H1 (cell line): ENCODE measurements at regions not wholly inside any gene's neighbourhood (a gene's known extent, or its start where the extent isn't known, plus 50 kb on each side); places are given as distances from the start of the nearest gene placed in this dataset.

Experiments
- CTCF ChIA-PET: fragments of 300-600 bp; sonication (Branson Sonifier 250); formaldehyde crosslinking; loops from one replicate; lab custom pipeline; 2021; ENCODE audit not compliant: partially characterized antibody; lab: Charles Lee
- POLR2A ChIA-PET: fragments of 300-600 bp; sonication (Branson Sonifier 250); formaldehyde crosslinking; loops from one replicate; lab custom pipeline; 2021; ENCODE audit warnings: inconsistent platforms; ENCODE audit not compliant: partially characterized antibody; lab: Charles Lee
- DNase-seq, 2 experiments: peaks; one replicate each; pipeline versions ENCODE4 v3.0.0 to v3.0.0-alpha.2; 2010 to 2022; ENCODE audit warnings: low spot score in 2 of 2, low read depth in 1 of 2, mixed read lengths in 1 of 2
- FAIRE-seq: peaks from 2 replicates; lab custom pipeline; 2011; peaks lifted over from hg19 to GRCh38; lab: Jason Lieb, UNC
- H2AFZ ChIP-seq: 2 replicates; pipeline ENCODE4 v1.8.1; 2012; ENCODE audit warnings: low read length, inconsistent platforms
- H2AK5ac ChIP-seq: 2 replicates; pipeline ENCODE4 v1.6.1; 2013; ENCODE audit warnings: low read depth, low read length
- H2BK120ac ChIP-seq: replicated peaks from 2 replicates; pipeline ENCODE3; 2013; ENCODE audit warnings: low read depth, low read length, inconsistent platforms
- H2BK12ac ChIP-seq: 2 replicates; pipeline ENCODE4 v1.6.1; 2013; ENCODE audit warnings: low read depth, low read length
- H2BK15ac ChIP-seq: 2 replicates; pipeline ENCODE4 v1.6.1; 2013; ENCODE audit warnings: low read length
- H2BK20ac ChIP-seq: 2 replicates; pipeline ENCODE4 v1.6.1; 2013; ENCODE audit warnings: low read length
- H2BK5ac ChIP-seq: 2 replicates; pipeline ENCODE4 v1.6.1; 2013; ENCODE audit warnings: low read depth, low read length
- H3K14ac ChIP-seq: 2 replicates; pipeline ENCODE4 v1.6.1; 2013; ENCODE audit warnings: inconsistent platforms; ENCODE audit not compliant: insufficient read length
- H3K18ac ChIP-seq: 2 replicates; pipeline ENCODE4 v1.6.1; 2013; ENCODE audit warnings: low read length; ENCODE audit errors: extremely low read depth
- H3K23ac ChIP-seq: 2 replicates; pipeline ENCODE4 v1.6.1; 2013; ENCODE audit warnings: inconsistent platforms; ENCODE audit not compliant: insufficient read length
- H3K23me2 ChIP-seq: 2 replicates; pipeline ENCODE4 v1.6.1; 2013; ENCODE audit warnings: low read depth, low read length
- H3K27ac ChIP-seq: 2 replicates; pipeline ENCODE4 v1.6.1; 2011; ENCODE audit warnings: low read depth, low read length, inconsistent platforms
- H3K27me3 ChIP-seq, 4 experiments: replicated peaks in 1 of 4; 1 replicate in 1 of 4; 2 replicates in 3 of 4; pipeline versions ENCODE4 v1.6.1 to v1.8.1; 2011 to 2013; ENCODE audit warnings: low read length in 3 of 4, mild to moderate bottlenecking in 3 of 4, inconsistent platforms in 2 of 4, mixed read lengths in 2 of 4, moderate library complexity in 1 of 4; ENCODE audit not compliant: control insufficient read depth in 3 of 4, insufficient read depth in 3 of 4; ENCODE audit errors: extremely low read depth in 1 of 4
- H3K36me3 ChIP-seq, 4 experiments: 2 replicates each; pipeline versions ENCODE4 v1.6.1 to v1.8.1; 2011 to 2013; ENCODE audit warnings: mild to moderate bottlenecking in 4 of 4, low read length in 3 of 4, moderate library complexity in 2 of 4, control low read depth in 1 of 4, inconsistent platforms in 1 of 4; ENCODE audit not compliant: insufficient read depth in 4 of 4, control insufficient read depth in 2 of 4
- H3K4ac ChIP-seq: replicated peaks from 2 replicates; pipeline ENCODE3; 2013; ENCODE audit warnings: low read length, low read depth, mixed read lengths, inconsistent platforms; ENCODE audit not compliant: insufficient read length
- H3K4me1 ChIP-seq, 4 experiments: replicated peaks in 1 of 4; 1 replicate in 1 of 4; 2 replicates in 3 of 4; pipeline versions ENCODE4 v1.6.1 to v1.8.1; 2011 to 2013; ENCODE audit warnings: low read length in 3 of 4, inconsistent platforms in 2 of 4, mixed read lengths in 1 of 4; ENCODE audit not compliant: insufficient read depth in 4 of 4, control insufficient read depth in 3 of 4
- H3K4me2 ChIP-seq, 2 experiments: 2 replicates each; pipeline versions ENCODE4 v1.6.1 to v1.8.1; 2011 to 2013; ENCODE audit warnings: low read depth in 2 of 2, low read length in 2 of 2, control low read depth in 1 of 2, inconsistent platforms in 1 of 2, mild to moderate bottlenecking in 1 of 2; ENCODE audit not compliant: insufficient read depth in 1 of 2
- H3K4me3 ChIP-seq, 4 experiments: fragments of 200-600, 300-600 bp in 1 of 4; sonication (generic), shearing (Covaris generic), sonication (Bioruptor Twin) in 1 of 4; 2 replicates each; pipeline versions ENCODE4 v1.5.1 to v1.8.1; 2011 to 2016; ENCODE audit warnings: low read length in 4 of 4, low read depth in 3 of 4, control low read depth in 2 of 4, inconsistent platforms in 2 of 4, mild to moderate bottlenecking in 2 of 4, mixed read lengths in 1 of 4, moderate library complexity in 1 of 4; ENCODE audit not compliant: insufficient read depth in 2 of 4; ENCODE audit errors: extremely low read depth in 1 of 4
- H3K56ac ChIP-seq: replicated peaks from 2 replicates; pipeline ENCODE3; 2013; ENCODE audit warnings: low read depth, mild to moderate bottlenecking, mixed read lengths, low read length, inconsistent platforms; ENCODE audit not compliant: insufficient read length
- H3K79me1 ChIP-seq: 2 replicates; pipeline ENCODE4 v1.6.1; 2013; ENCODE audit warnings: low read depth, low read length, control low read depth
- H3K79me2 ChIP-seq, 2 experiments: 2 replicates each; pipeline versions ENCODE4 v1.6.1 to v1.8.1; 2012 to 2013; ENCODE audit warnings: low read length in 2 of 2, mild to moderate bottlenecking in 2 of 2, inconsistent platforms in 1 of 2; ENCODE audit not compliant: insufficient read depth in 2 of 2, control insufficient read depth in 1 of 2
- H3K9ac ChIP-seq, 4 experiments: replicated peaks in 1 of 4; 1 replicate in 1 of 4; 2 replicates in 3 of 4; pipeline versions ENCODE4 v1.6.1 to v1.8.1; 2011 to 2013; ENCODE audit warnings: low read depth in 3 of 4, low read length in 3 of 4, control low read depth in 2 of 4, mild to moderate bottlenecking in 2 of 4, moderate library complexity in 2 of 4, inconsistent platforms in 1 of 4; ENCODE audit errors: extremely low read depth in 1 of 4
- H3K9me3 ChIP-seq, 2 experiments: 2 replicates each; pipeline versions ENCODE4 v1.6.1 to v1.8.1; 2012 to 2013; ENCODE audit warnings: mild to moderate bottlenecking in 2 of 2, moderate library complexity in 2 of 2, control low read depth in 1 of 2, inconsistent platforms in 1 of 2, low read depth in 1 of 2, low read length in 1 of 2, mixed read lengths in 1 of 2; ENCODE audit not compliant: insufficient read depth in 2 of 2
- H4K20me1 ChIP-seq, 2 experiments: replicated peaks in 1 of 2; 2 replicates each; pipeline versions ENCODE3 to v1.8.1; 2011 to 2013; ENCODE audit warnings: inconsistent platforms in 2 of 2, low read length in 2 of 2, mild to moderate bottlenecking in 1 of 2; ENCODE audit not compliant: insufficient read depth in 2 of 2, control insufficient read depth in 1 of 2
- H4K5ac ChIP-seq: 2 replicates; pipeline ENCODE4 v1.6.1; 2013; ENCODE audit warnings: low read length, low read depth, mixed read lengths, inconsistent platforms; ENCODE audit not compliant: insufficient read length
- H4K8ac ChIP-seq: 2 replicates; pipeline ENCODE4 v1.8.0; 2013; ENCODE audit warnings: mild to moderate bottlenecking, moderate library complexity, low read length, inconsistent platforms; ENCODE audit not compliant: insufficient read depth; ENCODE audit errors: extremely low read depth
- H4K91ac ChIP-seq: replicated peaks from 2 replicates; pipeline ENCODE3; 2013; ENCODE audit warnings: low read length, mixed read lengths, inconsistent platforms; ENCODE audit not compliant: insufficient read length
- CEBPB ChIP-seq: IDR thresholded peaks from 2 replicates; pipeline ENCODE4 v1.6.1; 2012; ENCODE audit warnings: low read depth, low read length
- EP300 ChIP-seq, 2 experiments: IDR thresholded peaks; 1 replicate in 1 of 2; 2 replicates in 1 of 2; pipeline ENCODE4 v1.6.1; 2011 to 2012; ENCODE audit warnings: low read depth in 2 of 2, low read length in 2 of 2, mild to moderate bottlenecking in 2 of 2, borderline replicate concordance in 1 of 2, inconsistent platforms in 1 of 2, moderate library complexity in 1 of 2
- KDM4A ChIP-seq: IDR thresholded peaks from one replicate; pipeline ENCODE4 v1.7.1; 2012; ENCODE audit warnings: low read depth, mild to moderate bottlenecking, moderate library complexity, low read length, inconsistent platforms; ENCODE audit not compliant: severe bottlenecking
- RBBP5 ChIP-seq: IDR thresholded peaks from 2 replicates; pipeline ENCODE4 v1.7.1; 2012; ENCODE audit warnings: low read depth, mild to moderate bottlenecking, inconsistent platforms, low read length, moderate library complexity, borderline replicate concordance
- RXRA ChIP-seq: IDR thresholded peaks from 2 replicates; pipeline ENCODE4 v1.6.1; 2011; ENCODE audit warnings: low read depth, mild to moderate bottlenecking, low read length, moderate library complexity; ENCODE audit not compliant: insufficient read depth
- SIRT6 ChIP-seq: IDR thresholded peaks from one replicate; pipeline ENCODE4 v1.7.1; 2012; ENCODE audit warnings: low read length, inconsistent platforms
- SP1 ChIP-seq: IDR thresholded peaks from 2 replicates; pipeline ENCODE4 v1.6.1; 2011; ENCODE audit warnings: low read depth, low read length
- SP2 ChIP-seq: IDR thresholded peaks from 2 replicates; pipeline ENCODE4 v1.6.1; 2012; ENCODE audit warnings: mild to moderate bottlenecking, low read length, inconsistent platforms
- SRF ChIP-seq: IDR thresholded peaks from 2 replicates; pipeline ENCODE4 v1.6.1; 2011; ENCODE audit warnings: mild to moderate bottlenecking, low read depth, low read length, moderate library complexity
- WGBS, 2 experiments: shearing (Covaris generic) in 1 of 2; methylation state at CpG; one replicate each; pipeline versions ENCODE4 v1.1.6 to v1.1.7; 2013 to 2015; ENCODE audit warnings: low lambda C conversion rate in 2 of 2, mixed read lengths in 2 of 2, inconsistent platforms in 1 of 2, low coverage in 1 of 2, missing lambda C conversion rate in 1 of 2; ENCODE audit not compliant: insufficient replicate concordance in 2 of 2, insufficient coverage in 1 of 2, insufficient read length in 1 of 2; ENCODE audit errors: extremely low coverage in 1 of 2, missing lambda C conversion rate in 1 of 2; 5-methylcytosine and 5-hydroxymethylcytosine counted together
- TF ChIP-seq, protein P1 (sequence below): IDR thresholded peaks from 2 replicates; pipeline ENCODE4 v1.6.1; 2011; ENCODE audit warnings: low read depth, mild to moderate bottlenecking, low read length; ENCODE audit not compliant: insufficient read depth

DNA sequence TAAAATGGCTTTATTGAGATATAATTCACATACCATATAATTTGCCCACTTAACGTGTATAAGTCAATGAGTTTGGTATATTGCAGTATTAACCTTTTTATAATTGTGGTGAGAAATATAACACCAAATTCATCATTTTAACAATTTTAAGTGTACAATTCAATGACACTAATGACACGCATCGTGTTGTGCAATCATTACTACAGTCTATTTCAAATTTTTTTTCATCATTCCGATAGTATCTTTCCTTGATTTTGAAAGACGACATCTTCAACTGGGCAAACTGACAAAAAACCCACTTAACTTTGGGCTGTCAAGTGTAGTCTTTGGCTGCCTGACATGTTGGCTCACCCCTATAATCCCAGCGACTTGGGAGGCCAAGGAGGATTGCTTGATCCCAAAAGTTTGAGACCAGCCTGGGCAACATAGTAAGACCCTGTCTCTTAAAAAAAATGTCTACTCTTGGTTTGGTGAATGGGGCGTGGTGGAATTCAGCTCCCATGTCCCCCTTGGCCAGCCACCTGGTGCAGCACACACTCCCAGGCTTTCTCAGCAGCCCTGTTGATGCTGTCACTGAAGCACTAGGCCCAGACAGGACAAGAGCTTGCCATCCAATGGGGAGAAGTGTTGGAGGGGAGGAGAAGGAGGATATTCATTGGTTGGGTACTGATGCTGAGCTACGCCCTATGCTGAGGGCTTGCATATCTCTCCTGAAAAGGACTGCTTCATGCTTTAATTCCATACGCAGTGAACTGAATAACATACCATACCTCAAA is 150.5 kb downstream of the CD83 start:
- Histone ChIP-seq H3K56ac (no peak overlapping the region), H3K4me3 (no peak overlapping the region), H3K4ac (no peak overlapping the region), H3K23me2 (no peaks in the 10 kb centered on the region; the same call in 1 of the 2 replicates), H3K27ac (no peak overlapping the region), H3K4me2 (no peak overlapping the region), H2BK20ac (no peak overlapping the region), H3K79me2 (no peaks in the 10 kb centered on the region), H4K91ac (no peak overlapping the region), H3K4me1 (peaks cover 3 to 7% (median 5%) of the 10 kb centered on the region in 4 experiments; a peak in 5 of 7 replicates), H3K79me1 (no peaks in the 10 kb centered on the region), H4K8ac (no peak overlapping the region), H4K5ac (no peak overlapping the region), H3K27me3 (no peaks in the 10 kb centered on the region), H2BK5ac (no peak overlapping the region), H2BK120ac (no peak overlapping the region), H4K20me1 (no peaks in the 10 kb centered on the region), H3K18ac (peak overlapping the region; percentile 4; the same call in 1 of the 2 replicates), H3K9ac (no peak overlapping the region), H2AK5ac (no peak overlapping the region), H2BK15ac (no peak overlapping the region), H2BK12ac (no peak overlapping the region), H3K14ac (no peak overlapping the region), H2AFZ (no peak overlapping the region), H3K23ac (no peak overlapping the region), H3K9me3 (peaks cover 15 to 19% of the 10 kb centered on the region in 2 experiments), H3K36me3 (no peaks in the 10 kb centered on the region; a peak in 1 of 8 replicates)
- ChIA-PET POLR2A (interaction anchor here (1.0 kb wide), 2 partner anchors 8 to 12 kb away, joined by 3 to 4 read pairs; no protein-coding TSS in a partner anchor), CTCF (interaction anchor here (1.8 kb wide), 1 partner anchor 11 kb away, joined by 5 read pairs; no protein-coding TSS in a partner anchor)
- TF ChIP-seq KDM4A (no peak), SP1 (no peak), SP2 (no peak), RBBP5 (no peak), CEBPB (no peak), SRF (no peak), SIRT6 (no peak), RXRA (no peak), EP300 (IDR thresholded peaks at IDR 0.05; ENCODE audit: borderline replicate concordance in 1 of 2, low read depth in 2 of 2, low read length in 2 of 2) (no peak)
- TF ChIP-seq, protein P1, sequence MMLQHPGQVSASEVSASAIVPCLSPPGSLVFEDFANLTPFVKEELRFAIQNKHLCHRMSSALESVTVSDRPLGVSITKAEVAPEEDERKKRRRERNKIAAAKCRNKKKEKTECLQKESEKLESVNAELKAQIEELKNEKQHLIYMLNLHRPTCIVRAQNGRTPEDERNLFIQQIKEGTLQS, result no peak
- FAIRE-seq (no peak), DNase-seq (peak in 1 of 2 experiments; percentile 26)
- 92% methylated on average over 9 of the region's 9 CpGs; no CpG with 5 or more reads in 1 of the 2 experiments for WGBS, 2 experiments
